IMR-90 (cell line): ENCODE measurements at regions not wholly inside any gene's neighbourhood (a gene's known extent, or its start where the extent isn't known, plus 50 kb on each side); places are given as distances from the start of the nearest gene placed in this dataset.

Experiments used
- ATAC-seq: fragments of 200-7000 bp; cut with Tn5 transposase; 2 replicates; pipeline ENCODE4 v1.9.1; 2020; ENCODE audit warnings: low read depth, mild to moderate bottlenecking, moderate library complexity
- BruUV-seq: library from RNA; stranded (reverse); fragments of 400-500 nt; replicated peaks from 2 replicates; lab custom pipeline; 2021; lab: Mats Ljungman, UMichigan
- CTCF ChIA-PET: fragments of 300-600 bp; formaldehyde crosslinking; extraction: SDS; loops from one replicate; lab custom pipeline; 2021; ENCODE audit warnings: antibody characterized with exemption; lab: Yijun Ruan, JAX
- POLR2A ChIA-PET: fragments of 300-600 bp; sonication (Branson Sonifier 250); formaldehyde crosslinking; loops from one replicate; lab custom pipeline; 2022; ENCODE audit warnings: antibody characterized with exemption; ENCODE audit not compliant: unreplicated experiment; lab: Charles Lee
- DNase-seq: peaks from one replicate; pipeline ENCODE4 v3.0.0; 2013
- H2AFZ ChIP-seq: replicated peaks from 2 replicates; pipeline ENCODE3; 2013; ENCODE audit warnings: low read length, mild to moderate bottlenecking; ENCODE audit not compliant: poor library complexity
- H2AK5ac ChIP-seq: 2 replicates; pipeline ENCODE4 v1.6.1; 2013; ENCODE audit warnings: low read depth, low read length, inconsistent platforms
- H2AK9ac ChIP-seq: replicated peaks from 2 replicates; pipeline ENCODE3; 2013; ENCODE audit warnings: mild to moderate bottlenecking, low read depth, low read length, moderate library complexity; ENCODE audit not compliant: poor library complexity
- H2BK120ac ChIP-seq: 2 replicates; pipeline ENCODE4 v1.6.1; 2013; ENCODE audit warnings: low read depth, low read length, inconsistent platforms
- H2BK15ac ChIP-seq: 3 replicates; pipeline ENCODE4 v1.6.1; 2013; ENCODE audit warnings: low read depth, low read length, inconsistent platforms
- H2BK20ac ChIP-seq: 2 replicates; pipeline ENCODE4 v1.6.1; 2013; ENCODE audit warnings: low read depth, mild to moderate bottlenecking, inconsistent platforms, low read length, moderate library complexity
- H2BK5ac ChIP-seq: 2 replicates; pipeline ENCODE4 v1.6.1; 2013; ENCODE audit warnings: mild to moderate bottlenecking, low read depth, low read length, inconsistent platforms; ENCODE audit not compliant: poor library complexity, severe bottlenecking
- H3K14ac ChIP-seq: replicated peaks from 2 replicates; pipeline ENCODE4 v1.6.1; 2013; ENCODE audit warnings: low read depth, low read length, inconsistent platforms
- H3K18ac ChIP-seq: 2 replicates; pipeline ENCODE4 v1.6.1; 2013; ENCODE audit warnings: low read depth, low read length, control low read depth
- H3K23ac ChIP-seq: 2 replicates; pipeline ENCODE4 v1.6.1; 2013; ENCODE audit warnings: low read depth, low read length, inconsistent platforms
- H3K27ac ChIP-seq: 2 replicates; pipeline ENCODE4 v1.5.1; 2013; ENCODE audit warnings: mild to moderate bottlenecking, control low read depth, low read length; ENCODE audit not compliant: insufficient read depth
- H3K27me3 ChIP-seq: 2 replicates; pipeline ENCODE4 v1.6.1; 2013; ENCODE audit warnings: low read length; ENCODE audit not compliant: control insufficient read depth, insufficient read depth
- H3K36me3 ChIP-seq: 2 replicates; pipeline ENCODE4 v1.6.1; 2013; ENCODE audit warnings: low read length, mixed read lengths; ENCODE audit not compliant: control insufficient read depth, insufficient read depth
- H3K4ac ChIP-seq: 2 replicates; pipeline ENCODE4 v1.6.1; 2013; ENCODE audit warnings: low read depth, low read length, inconsistent platforms
- H3K4me1 ChIP-seq: 2 replicates; pipeline ENCODE4 v1.6.1; 2013; ENCODE audit warnings: low read length, mixed read lengths; ENCODE audit not compliant: control insufficient read depth, insufficient read depth
- H3K4me2 ChIP-seq: 2 replicates; pipeline ENCODE4 v1.6.1; 2013; ENCODE audit warnings: low read depth, mild to moderate bottlenecking, control low read depth, low read length, moderate library complexity
- H3K4me3 ChIP-seq: 2 replicates; pipeline ENCODE4 v1.5.1; 2013; ENCODE audit warnings: low read depth, mild to moderate bottlenecking, control low read depth, low read length, moderate library complexity; ENCODE audit not compliant: insufficient read depth
- H3K56ac ChIP-seq: 2 replicates; pipeline ENCODE4 v1.6.1; 2013; ENCODE audit warnings: low read length, inconsistent platforms; ENCODE audit not compliant: insufficient read depth; ENCODE audit errors: extremely low read depth
- H3K79me1 ChIP-seq, 2 experiments: 2 replicates each; pipeline ENCODE4 v1.6.1; 2013; ENCODE audit warnings: low read length in 2 of 2, inconsistent platforms in 1 of 2, low read depth in 1 of 2
- H3K9ac ChIP-seq: 2 replicates; pipeline ENCODE4 v1.6.1; 2013; ENCODE audit warnings: low read depth, low read length, control low read depth
- H3K9me1 ChIP-seq: 2 replicates; pipeline ENCODE4 v1.6.1; 2013; ENCODE audit warnings: low read length, inconsistent platforms; ENCODE audit not compliant: insufficient read depth
- H3K9me3 ChIP-seq: 2 replicates; pipeline ENCODE4 v1.6.1; 2013; ENCODE audit warnings: low read length; ENCODE audit not compliant: control insufficient read depth, insufficient read depth
- H4K20me1 ChIP-seq: 2 replicates; pipeline ENCODE4 v1.6.1; 2013; ENCODE audit warnings: low read length, inconsistent platforms; ENCODE audit not compliant: insufficient read depth
- H4K5ac ChIP-seq: 2 replicates; pipeline ENCODE4 v1.6.1; 2013; ENCODE audit warnings: mild to moderate bottlenecking, low read depth, low read length, control low read depth
- H4K8ac ChIP-seq, 2 experiments: 2 replicates each; pipeline ENCODE4 v1.6.1; 2013; ENCODE audit warnings: low read depth in 2 of 2, low read length in 2 of 2, control low read depth in 1 of 2, inconsistent platforms in 1 of 2
- H4K91ac ChIP-seq: 2 replicates; pipeline ENCODE4 v1.6.1; 2013; ENCODE audit warnings: low read depth, low read length, inconsistent platforms; ENCODE audit not compliant: insufficient read depth
- BHLHE40 ChIP-seq: fragments of 150-350 bp; IDR thresholded peaks from 2 replicates; pipeline ENCODE4 v1.6.1; 2016; ENCODE audit warnings: mild to moderate bottlenecking, low read depth, low read length
- CEBPB ChIP-seq: IDR thresholded peaks from 2 replicates; pipeline ENCODE4 v1.6.1; 2012; ENCODE audit warnings: low read depth, low read length, improper control_type of control experiment
- CHD1 ChIP-seq: IDR thresholded peaks from 2 replicates; pipeline ENCODE4 v1.6.1; 2012; ENCODE audit warnings: low read depth, low read length, improper control_type of control experiment
- CTCF ChIP-seq: conservative IDR thresholded peaks from 2 replicates; pipeline ENCODE4 v1.5.1; 2012; ENCODE audit warnings: mild to moderate bottlenecking, low read depth, low read length, improper control_type of control experiment
- ELK1 ChIP-seq: fragments of 150-350 bp; IDR thresholded peaks from 2 replicates; pipeline ENCODE4 v1.6.1; 2016; ENCODE audit warnings: low read depth, mild to moderate bottlenecking, low read length, moderate library complexity, borderline replicate concordance
- FOS ChIP-seq: fragments of 150-350 bp; IDR thresholded peaks from 2 replicates; pipeline ENCODE4 v1.6.1; 2016; ENCODE audit warnings: low read depth, low read length
- MAFK ChIP-seq: IDR thresholded peaks from 2 replicates; pipeline ENCODE4 v1.6.1; 2012; ENCODE audit warnings: low read depth, low read length, improper control_type of control experiment
- MAZ ChIP-seq: IDR thresholded peaks from 2 replicates; pipeline ENCODE4 v1.6.1; 2012; ENCODE audit warnings: low read depth, mild to moderate bottlenecking, low read length, improper control_type of control experiment, moderate library complexity, borderline replicate concordance
- MXI1 ChIP-seq: IDR thresholded peaks from 2 replicates; pipeline ENCODE4 v1.6.1; 2012; ENCODE audit warnings: low read depth, mild to moderate bottlenecking, low read length, moderate library complexity, borderline replicate concordance
- NFE2L2 ChIP-seq: fragments of 150-350 bp; IDR thresholded peaks from 2 replicates; pipeline ENCODE4 v1.6.1; 2016; ENCODE audit warnings: low read depth, mild to moderate bottlenecking, low read length
- POLR2A ChIP-seq: IDR thresholded peaks from 2 replicates; pipeline ENCODE4 v1.6.1; 2012; ENCODE audit warnings: mild to moderate bottlenecking, low read depth, low read length
- RAD21 ChIP-seq: IDR thresholded peaks from 2 replicates; pipeline ENCODE4 v1.6.1; 2012; ENCODE audit warnings: low read length, improper control_type of control experiment
- RCOR1 ChIP-seq: IDR thresholded peaks from 2 replicates; pipeline ENCODE4 v1.6.1; 2012; ENCODE audit warnings: mild to moderate bottlenecking, low read length, improper control_type of control experiment; ENCODE audit not compliant: insufficient replicate concordance
- RFX5 ChIP-seq: IDR thresholded peaks from 2 replicates; pipeline ENCODE4 v1.8.0; 2012; ENCODE audit warnings: low read depth, mild to moderate bottlenecking, low read length, moderate library complexity
- SMC3 ChIP-seq: fragments of 150-350 bp; IDR thresholded peaks from 2 replicates; pipeline ENCODE4 v1.6.1; 2016; ENCODE audit warnings: low read depth, mild to moderate bottlenecking, antibody characterized with exemption, low read length, moderate library complexity
- WGBS, 2 experiments: methylation state at CpG; one replicate each; pipeline versions ENCODE4 v1.1.5 to v1.1.7; 2013; ENCODE audit warnings: missing lambda C conversion rate in 2 of 2; ENCODE audit not compliant: insufficient read length in 1 of 2; ENCODE audit errors: extremely low coverage in 2 of 2; 5-methylcytosine and 5-hydroxymethylcytosine counted together
- dilution Hi-C: fragments of 300-500 bp; cut with HindIII; formaldehyde crosslinking; loops from one replicate; pipeline ENCODE4 v1.14.3; 2018; ENCODE audit warnings: low sequenced_read_pairs; ENCODE audit not compliant: unreplicated experiment
- in situ Hi-C: fragments of 300-500 bp; cut with MboI; formaldehyde crosslinking; loops from 3 replicates; pipeline ENCODE4 v1.14.3; 2019; ENCODE audit warnings: low sequenced_read_pairs, inconsistent platforms, mixed read lengths
- intact Hi-C: fragments of 100-400 bp; cut with micrococcal nuclease; formaldehyde crosslinking; loops from 2 replicates; pipeline ENCODE4 v1.10.0; 2022
- TF ChIP-seq, protein P1 (sequence below): fragments of 150-350 bp; IDR thresholded peaks from 2 replicates; pipeline ENCODE4 v1.6.1; 2017; ENCODE audit warnings: mild to moderate bottlenecking, antibody characterized with exemption, low read length, low read depth

DNA sequence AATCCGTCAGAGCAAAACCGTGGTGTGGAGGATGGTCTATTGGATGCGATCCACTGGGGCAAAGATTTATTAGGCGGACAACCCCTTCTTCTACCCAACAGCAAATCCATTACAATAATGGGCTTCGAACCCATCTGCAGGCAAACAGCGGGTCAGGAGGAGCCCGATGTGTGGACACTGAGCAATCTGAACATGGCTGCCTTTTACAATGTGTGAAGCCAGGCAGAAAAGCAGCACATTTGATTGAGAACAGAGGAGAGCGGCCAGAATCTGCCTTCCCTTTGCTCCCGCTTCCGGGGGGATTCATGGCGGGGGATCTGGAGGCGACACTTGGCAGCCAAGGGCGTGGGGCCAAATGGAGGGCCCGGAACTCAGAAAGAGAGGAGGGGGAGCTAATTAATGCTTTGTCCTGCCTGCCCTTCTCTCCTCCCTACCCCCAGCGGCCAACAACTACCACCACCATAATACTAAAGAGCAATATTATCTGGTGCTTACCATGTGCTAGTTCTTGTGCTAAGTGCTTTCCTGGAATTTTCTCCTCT is 133.0 kb downstream of the EMX2 start:
- ChIA-PET POLR2A (no interaction called here), CTCF (no interaction called here)
- Histone ChIP-seq H3K36me3 (no peaks in the 10 kb centered on the region), H4K91ac (no peak overlapping the region), H3K9me3 (peaks cover 16% of the 10 kb centered on the region), H3K14ac (no peak overlapping the region), H4K5ac (no peak overlapping the region), H3K4ac (no peak overlapping the region), H2AK5ac (no peak overlapping the region), H3K9me1 (no peaks in the 10 kb centered on the region), H3K18ac (no peak overlapping the region), H2AK9ac (no peak overlapping the region), H3K4me2 (no peak overlapping the region), H2BK20ac (no peak overlapping the region), H3K23ac (no peak overlapping the region), H4K20me1 (no peaks in the 10 kb centered on the region), H3K4me1 (no peaks in the 10 kb centered on the region), H3K4me3 (no peak overlapping the region), H2BK15ac (no peak overlapping the region), H4K8ac (no peak overlapping the region), H2BK5ac (no peak overlapping the region), H3K56ac (no peak overlapping the region), H3K9ac (no peak overlapping the region), H3K27me3 (no peaks in the 10 kb centered on the region), H2AFZ (no peak overlapping the region), H3K27ac (no peak overlapping the region), H2BK120ac (no peak overlapping the region), H3K79me1 (no peaks in the 10 kb centered on the region)
- in situ Hi-C loops (no loop called here), dilution Hi-C loops (no loop called here), intact Hi-C loops (no loop called here)
- ATAC-seq (no peak), DNase-seq (no peak)
- TF ChIP-seq CTCF (no peak), ELK1 (no peak), MXI1 (no peak), MAZ (no peak), CEBPB (no peak), RCOR1 (no peak), RFX5 (no peak), POLR2A (no peak), SMC3 (no peak), CHD1 (no peak), MAFK (no peak), BHLHE40 (no peak), RAD21 (no peak), FOS (no peak), NFE2L2 (no peak)
- TF ChIP-seq, protein P1, sequence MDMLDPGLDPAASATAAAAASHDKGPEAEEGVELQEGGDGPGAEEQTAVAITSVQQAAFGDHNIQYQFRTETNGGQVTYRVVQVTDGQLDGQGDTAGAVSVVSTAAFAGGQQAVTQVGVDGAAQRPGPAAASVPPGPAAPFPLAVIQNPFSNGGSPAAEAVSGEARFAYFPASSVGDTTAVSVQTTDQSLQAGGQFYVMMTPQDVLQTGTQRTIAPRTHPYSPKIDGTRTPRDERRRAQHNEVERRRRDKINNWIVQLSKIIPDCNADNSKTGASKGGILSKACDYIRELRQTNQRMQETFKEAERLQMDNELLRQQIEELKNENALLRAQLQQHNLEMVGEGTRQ = no peak
- no CpG with 5 or more reads among the region's 15 CpGs for WGBS, 2 experiments
- BruUV-seq = no TSS peak
